Mucosa of rectum (tissue), 2 donors: ENCODE measurements at regions not wholly inside any gene's neighbourhood (a gene's known extent, or its start where the extent isn't known, plus 50 kb on each side); places are given as distances from the start of the nearest gene placed in this dataset.

Source experiments
- H3K27ac ChIP-seq, 2 donors: one replicate each; pipeline ENCODE4 v1.7.0; 2013; ENCODE audit warnings: inconsistent platforms in 2 of 2, low read depth in 2 of 2, low read length in 2 of 2
- H3K27me3 ChIP-seq, 2 donors: one replicate each; pipeline ENCODE4 v1.7.0; 2013; ENCODE audit warnings: low read length in 2 of 2; ENCODE audit not compliant: control insufficient read depth in 2 of 2, insufficient read depth in 2 of 2
- H3K36me3 ChIP-seq, 2 donors: one replicate each; pipeline ENCODE4 v1.7.0; 2013; ENCODE audit warnings: low read length in 2 of 2; ENCODE audit not compliant: control insufficient read depth in 2 of 2, insufficient read depth in 2 of 2
- H3K4me1 ChIP-seq, 2 donors: one replicate each; pipeline ENCODE4 v1.7.0; 2013; ENCODE audit warnings: low read length in 2 of 2, mild to moderate bottlenecking in 1 of 2; ENCODE audit not compliant: control insufficient read depth in 2 of 2, insufficient read depth in 2 of 2
- H3K4me3 ChIP-seq, 2 donors: one replicate each; pipeline ENCODE4 v1.7.0; 2013; ENCODE audit warnings: low read length in 2 of 2
- H3K9ac ChIP-seq, 2 donors: one replicate each; pipeline ENCODE4 v1.7.0; 2013; ENCODE audit warnings: low read length in 2 of 2, low read depth in 1 of 2, mild to moderate bottlenecking in 1 of 2
- H3K9me3 ChIP-seq, 2 donors: one replicate each; pipeline ENCODE4 v1.7.0; 2013; ENCODE audit warnings: low read length in 2 of 2; ENCODE audit not compliant: control insufficient read depth in 2 of 2
- donor health status: healthy.
- donor health status: Normal muscosa, but diverticular disease.

- no peaks in the 10 kb centered on the region for H3K27me3 ChIP-seq
- H3K4me1 ChIP-seq: peaks cover 5 to 6% of the 10 kb centered on the region in 2 donors
- no peak overlapping the region for H3K27ac ChIP-seq
- H3K36me3 ChIP-seq: no peaks in the 10 kb centered on the region
- H3K4me3 ChIP-seq: no peak overlapping the region
- H3K9me3 ChIP-seq: no peaks in the 10 kb centered on the region
- no peak overlapping the region for H3K9ac ChIP-seq
These were observed 225.7 kb downstream of the DPH6 start for GRCh38 chr15:35320158-35320780.

GRCh38 chr15:35319354-35319753, 226.6 kb downstream of the DPH6 start:
- Histone ChIP-seq H3K36me3 (no peaks in the 10 kb centered on the region), H3K9me3 (no peaks in the 10 kb centered on the region), H3K27me3 (no peaks in the 10 kb centered on the region), H3K9ac (no peak overlapping the region), H3K27ac (no peak overlapping the region), H3K4me1 (peaks cover 0 to 5% of the 10 kb centered on the region in 2 donors), H3K4me3 (no peak overlapping the region)

GRCh38 chr15:35317217-35317616, 228.7 kb downstream of the DPH6 start:
- Histone ChIP-seq H3K9ac (no peak overlapping the region), H3K4me1 (peaks cover 0 to 5% of the 10 kb centered on the region in 2 donors), H3K27ac (no peak overlapping the region), H3K4me3 (no peak overlapping the region), H3K27me3 (no peaks in the 10 kb centered on the region), H3K9me3 (no peaks in the 10 kb centered on the region), H3K36me3 (no peaks in the 10 kb centered on the region)

- Histone ChIP-seq H3K4me3 (no peak overlapping the region), H3K4me1 (peaks cover 6 to 15% of the 10 kb centered on the region in 2 donors), H3K27ac (no peak overlapping the region)
These were observed 227.2 kb upstream of the NANOGP8 start for GRCh38 chr15:35312344-35312743.

GRCh38 chr15:35311615-35312014, 226.5 kb upstream of the NANOGP8 start:
- H3K27me3 ChIP-seq: no peaks in the 10 kb centered on the region
- H3K36me3 ChIP-seq: no peaks in the 10 kb centered on the region
- no peak overlapping the region for H3K27ac ChIP-seq
- no peaks in the 10 kb centered on the region for H3K9me3 ChIP-seq
- H3K4me3 ChIP-seq: no peak overlapping the region
- H3K9ac ChIP-seq: no peak overlapping the region
- peaks cover 9 to 19% of the 10 kb centered on the region in 2 donors for H3K4me1 ChIP-seq

More at GRCh38 chr15:35312344-35312743, 227.2 kb upstream of the NANOGP8 start:
- Histone ChIP-seq H3K27me3 (no peaks in the 10 kb centered on the region), H3K9ac (no peak overlapping the region), H3K9me3 (no peaks in the 10 kb centered on the region), H3K36me3 (no peaks in the 10 kb centered on the region)

GRCh38 chr15:35309886-35310285, 224.8 kb upstream of the NANOGP8 start:
- no peak overlapping the region for H3K4me3 ChIP-seq
- no peaks in the 10 kb centered on the region for H3K27me3 ChIP-seq
- no peak overlapping the region for H3K27ac ChIP-seq
- no peaks in the 10 kb centered on the region for H3K36me3 ChIP-seq
- H3K9ac ChIP-seq: no peak overlapping the region
- H3K9me3 ChIP-seq: no peaks in the 10 kb centered on the region
- peaks cover 12 to 30% of the 10 kb centered on the region in 2 donors for H3K4me1 ChIP-seq

GRCh38 chr15:35308802-35309201, 223.7 kb upstream of the NANOGP8 start:
- peak overlapping the region; percentile 46 to 83 for H3K27ac ChIP-seq
- H3K9ac ChIP-seq: peak overlapping the region in 1 of 2 donors; percentile 43
- no peaks in the 10 kb centered on the region for H3K27me3 ChIP-seq

GRCh38 chr15:35307676-35308075, 222.6 kb upstream of the NANOGP8 start:
- Histone ChIP-seq H3K9me3 (no peaks in the 10 kb centered on the region), H3K4me1 (peaks cover 12 to 30% of the 10 kb centered on the region in 2 donors), H3K9ac (no peak overlapping the region), H3K27ac (peak overlapping the region in 1 of 2 donors; percentile 25), H3K4me3 (no peak overlapping the region), H3K36me3 (no peaks in the 10 kb centered on the region), H3K27me3 (no peaks in the 10 kb centered on the region)

More at GRCh38 chr15:35308802-35309201, 223.7 kb upstream of the NANOGP8 start:
- no peaks in the 10 kb centered on the region for H3K36me3 ChIP-seq
- no peaks in the 10 kb centered on the region for H3K9me3 ChIP-seq
- H3K4me1 ChIP-seq: peaks cover 12 to 30% of the 10 kb centered on the region in 2 donors
- no peak overlapping the region for H3K4me3 ChIP-seq

GRCh38 chr15:35307026-35307425, 221.9 kb upstream of the NANOGP8 start:
- no peaks in the 10 kb centered on the region for H3K36me3 ChIP-seq
- no peaks in the 10 kb centered on the region for H3K9me3 ChIP-seq
- no peaks in the 10 kb centered on the region for H3K27me3 ChIP-seq
- H3K27ac ChIP-seq: peak overlapping the region; percentile 68 to 94
- H3K4me3 ChIP-seq: peak overlapping the region in 1 of 2 donors; percentile 13
- H3K9ac ChIP-seq: peak overlapping the region in 1 of 2 donors; percentile 30
- peaks cover 12 to 30% of the 10 kb centered on the region in 2 donors for H3K4me1 ChIP-seq

GRCh38 chr15:35306361-35306981, 221.4 kb upstream of the NANOGP8 start:
- peaks cover 12 to 30% of the 10 kb centered on the region in 2 donors for H3K4me1 ChIP-seq
- H3K4me3 ChIP-seq: peak overlapping the region in 1 of 2 donors; percentile 39
- H3K27ac ChIP-seq: peak overlapping the region; percentile 74 to 94
- peak overlapping the region in 1 of 2 donors; percentile 52 for H3K9ac ChIP-seq
- no peaks in the 10 kb centered on the region for H3K27me3 ChIP-seq
- no peaks in the 10 kb centered on the region for H3K36me3 ChIP-seq
- H3K9me3 ChIP-seq: no peaks in the 10 kb centered on the region
